GM18498 (cell line): ENCODE measurements at regions not wholly inside any gene's neighbourhood (a gene's known extent, or its start where the extent isn't known, plus 50 kb on each side); places are given as distances from the start of the nearest gene placed in this dataset.
"Not testable (repeated sequence)": the region's sequence is repeated elsewhere in the genome, so short reads cannot be mapped to it uniquely, and the experiment has no call there.

ENCODE experiments used
- ATAC-seq: cut with Tn5 transposase; IDR thresholded peaks from one replicate; pipeline ENCODE4 v1.9.1; 2021; ENCODE audit warnings: mild to moderate bottlenecking, moderate library complexity; ENCODE audit not compliant: unreplicated experiment

DNA sequence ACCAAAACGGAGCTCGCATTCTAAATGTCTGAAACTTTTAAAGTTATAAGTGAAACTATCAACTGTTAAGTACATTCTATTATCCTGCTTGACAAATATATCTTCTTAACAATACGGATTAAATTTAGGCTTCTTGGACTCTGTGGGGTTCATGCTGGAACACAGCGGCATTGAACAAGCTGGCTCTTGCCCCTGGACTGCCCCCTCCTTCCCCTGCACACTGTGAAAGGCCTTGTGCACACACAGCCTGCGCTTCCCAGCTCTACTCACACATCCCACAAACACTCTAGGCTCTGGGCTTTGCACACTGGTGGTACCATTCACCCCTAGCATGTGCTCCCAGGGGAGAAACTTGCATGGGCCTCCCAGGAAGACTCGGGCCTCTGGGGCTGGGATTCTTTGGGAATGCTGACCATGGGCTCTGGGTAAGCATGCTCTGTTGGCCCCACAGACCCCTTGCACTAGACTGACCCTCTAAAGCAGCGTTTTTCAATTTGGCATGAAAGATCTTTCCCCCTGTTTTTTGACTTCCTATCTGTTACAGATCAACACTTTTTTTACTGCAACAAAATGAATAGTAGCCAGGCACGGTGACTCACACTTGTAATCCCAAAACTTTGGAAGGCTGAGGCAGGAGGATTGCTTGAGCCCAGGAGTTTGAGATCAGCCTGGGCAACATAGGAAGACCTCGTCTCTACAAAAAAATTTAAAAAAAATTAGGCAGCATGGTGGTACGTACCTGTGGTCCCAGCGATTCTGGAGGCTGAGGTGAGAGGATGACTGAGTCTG is 96.2 kb upstream of the CPM start:
- ATAC-seq, result no peak

DNA sequence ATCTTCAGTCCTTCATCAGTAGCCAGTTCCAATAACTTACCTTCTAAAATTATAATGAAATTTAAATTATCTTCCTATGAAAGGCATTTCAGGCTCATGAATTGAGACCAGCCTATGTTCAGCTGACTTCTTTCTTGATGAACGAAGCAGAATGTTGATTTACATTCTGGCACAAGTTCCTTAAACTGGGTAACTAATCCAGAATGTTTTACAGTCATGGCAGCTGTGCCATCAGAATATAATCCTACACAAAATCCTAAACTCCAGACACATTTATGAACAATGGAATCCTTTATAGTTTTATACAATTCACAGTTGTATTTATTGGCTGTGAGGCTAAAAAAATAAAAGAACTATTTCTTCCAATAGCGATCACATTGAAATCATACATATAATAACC is 97.3 kb upstream of the CPM start:
- no peak for ATAC-seq

DNA sequence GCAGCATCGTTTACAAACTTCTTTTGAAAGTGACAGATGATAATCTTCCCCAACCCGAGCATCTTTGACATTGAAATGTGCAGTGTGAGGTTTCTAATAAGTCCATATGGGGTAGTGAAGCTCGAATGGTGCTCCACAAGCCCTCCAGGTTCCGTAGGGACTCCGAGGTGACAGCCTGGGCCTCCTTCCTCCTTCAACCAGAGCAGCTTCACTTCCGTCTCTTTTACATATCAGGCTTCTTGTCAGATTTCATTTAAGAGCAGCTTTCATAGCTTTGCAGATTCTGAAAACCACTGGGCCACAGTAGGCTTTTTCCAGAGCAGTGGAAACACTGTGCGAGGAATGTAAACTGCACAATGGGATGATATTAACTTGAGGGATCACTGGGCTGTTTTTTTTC is 103.6 kb upstream of the CPM start:
- no peak for ATAC-seq

DNA sequence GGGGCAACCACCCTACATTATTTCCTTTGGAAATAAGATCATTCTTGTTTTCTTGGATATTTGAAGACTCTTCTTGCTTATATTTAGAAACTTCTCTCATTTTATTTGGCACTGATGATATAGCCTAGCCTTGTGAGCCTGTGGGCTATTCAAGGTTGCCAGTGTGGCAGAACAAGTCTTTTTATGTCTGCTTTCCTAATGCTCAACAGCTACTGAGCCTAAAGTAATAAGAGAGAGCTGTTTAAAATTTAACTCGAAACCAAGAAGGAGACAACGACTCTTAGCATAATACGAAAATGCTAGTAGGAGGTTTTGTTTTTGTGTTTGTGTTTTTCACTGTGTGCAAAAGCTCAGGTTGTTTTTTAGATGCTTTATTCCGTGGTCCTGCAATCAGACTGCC is 104.0 kb upstream of the CPM start:
- no peak for ATAC-seq

DNA sequence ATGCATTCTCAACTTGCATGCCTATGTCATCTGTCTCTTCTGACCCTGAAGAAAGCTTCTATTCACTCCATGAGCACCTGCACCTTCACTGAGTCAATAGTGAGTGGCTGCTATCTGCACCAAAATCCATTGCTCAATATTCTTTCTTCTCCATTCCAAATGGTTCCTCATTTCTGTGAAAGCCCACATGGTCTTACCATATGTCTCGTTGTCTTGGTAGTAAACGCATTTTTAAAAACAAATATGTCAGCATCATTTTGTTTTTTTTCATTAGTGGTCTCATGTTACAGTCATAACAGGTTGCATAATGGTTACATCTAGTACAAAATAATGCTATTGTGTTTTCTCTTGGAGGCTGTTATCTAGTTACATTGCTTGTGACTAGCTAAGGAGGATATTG is 106.9 kb upstream of the CPM start:
- no peak for ATAC-seq

DNA sequence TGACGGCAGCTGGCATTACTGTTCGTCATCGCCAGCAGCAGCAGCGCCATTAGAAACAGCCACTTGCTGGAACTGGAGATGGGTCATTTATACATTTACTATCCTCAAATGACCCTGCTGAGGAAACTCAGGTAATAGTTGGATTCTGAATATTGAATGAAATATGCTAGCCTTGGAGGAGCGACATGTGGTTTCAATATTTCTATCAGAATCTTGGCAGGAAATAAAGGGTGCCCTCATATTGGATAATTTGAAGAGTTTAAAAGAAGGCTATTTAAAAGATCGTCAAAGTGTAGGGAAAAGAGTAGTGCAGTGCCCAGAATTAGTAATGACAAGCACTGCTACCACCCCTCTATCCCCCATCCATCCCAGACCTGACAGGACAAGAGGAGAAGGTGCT is 109.6 kb upstream of the CPM start:
- no peak for ATAC-seq

DNA sequence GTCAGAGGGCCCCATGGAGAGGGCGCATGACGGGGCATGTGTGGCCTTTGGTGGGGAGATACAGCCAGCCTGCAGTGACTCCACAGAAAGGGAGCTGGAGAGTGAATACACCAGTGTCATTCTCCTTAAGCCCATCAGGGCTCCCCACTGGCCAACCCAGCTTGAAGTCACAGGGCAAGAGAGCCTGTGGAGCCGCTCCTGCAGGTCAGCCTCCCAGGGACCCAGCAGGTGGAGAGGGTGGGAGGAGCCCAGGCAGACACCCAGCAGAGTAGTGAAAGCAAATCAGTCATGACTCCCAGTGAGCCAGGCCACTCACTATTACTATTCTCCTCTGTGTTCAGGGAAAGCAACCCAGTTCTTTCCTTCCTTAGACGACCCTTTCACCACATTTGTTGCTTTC is 110.0 kb upstream of the CPM start:
- no peak for ATAC-seq

DNA sequence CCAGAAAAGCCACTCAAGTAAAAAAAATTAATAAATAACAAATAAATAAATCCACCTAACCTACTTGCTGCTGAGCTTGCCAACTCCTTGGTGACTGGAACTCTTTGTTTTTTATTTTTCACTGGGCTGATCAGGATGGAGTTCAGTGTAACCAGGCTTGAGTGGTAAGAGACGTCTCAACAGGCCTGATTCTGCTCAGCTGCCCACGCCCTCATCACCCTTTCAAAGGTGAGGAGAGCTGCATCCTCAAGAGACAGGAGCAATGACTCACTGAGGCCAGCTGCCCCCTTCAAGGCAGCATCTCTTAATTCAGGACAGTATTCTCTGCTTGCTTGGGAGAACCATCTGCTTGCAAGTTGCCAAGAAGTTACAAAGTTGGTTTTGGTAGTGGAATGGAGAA is 111.9 kb upstream of the CPM start:
- ATAC-seq, result no peak

DNA sequence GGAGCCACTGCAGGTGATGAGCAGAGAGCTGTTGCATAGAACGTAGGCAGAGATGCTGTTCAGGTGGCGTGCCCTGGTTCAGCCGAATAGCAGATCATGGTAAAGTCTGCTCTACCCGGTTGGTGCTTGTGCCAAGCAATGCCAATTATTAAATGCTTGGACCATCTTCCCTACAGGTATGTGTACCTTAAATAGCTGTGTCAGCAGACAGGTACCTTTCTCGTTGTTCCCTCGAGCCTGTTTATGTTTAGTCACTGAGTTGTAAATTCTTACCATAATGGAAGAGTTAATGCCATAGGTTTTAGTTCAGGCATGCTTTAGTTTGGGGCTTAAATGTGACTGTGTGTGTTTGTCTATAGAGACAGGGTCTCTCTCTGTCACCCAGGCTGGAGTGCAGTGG is 112.5 kb upstream of the CPM start:
- ATAC-seq, result no peak

DNA sequence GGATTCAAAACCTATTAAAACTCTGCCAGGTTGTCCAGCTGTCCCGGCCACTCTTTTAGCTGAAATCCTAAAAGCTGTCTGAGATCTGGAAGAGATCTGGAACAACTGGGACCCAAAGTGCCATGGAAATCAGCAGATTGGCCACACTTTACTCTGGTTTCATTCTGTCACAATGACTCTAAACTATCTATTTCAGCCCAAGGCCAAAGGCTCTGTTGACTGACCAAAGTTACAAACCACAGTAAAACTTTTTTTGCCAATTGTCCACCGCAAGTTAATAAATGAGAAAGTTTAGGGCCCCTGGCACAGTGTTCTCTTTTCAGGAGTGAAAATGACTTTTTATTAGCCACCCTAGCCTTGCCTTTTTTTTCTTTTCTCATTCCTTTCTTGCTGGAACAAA is 113.4 kb upstream of the CPM start:
- ATAC-seq, result no peak

DNA sequence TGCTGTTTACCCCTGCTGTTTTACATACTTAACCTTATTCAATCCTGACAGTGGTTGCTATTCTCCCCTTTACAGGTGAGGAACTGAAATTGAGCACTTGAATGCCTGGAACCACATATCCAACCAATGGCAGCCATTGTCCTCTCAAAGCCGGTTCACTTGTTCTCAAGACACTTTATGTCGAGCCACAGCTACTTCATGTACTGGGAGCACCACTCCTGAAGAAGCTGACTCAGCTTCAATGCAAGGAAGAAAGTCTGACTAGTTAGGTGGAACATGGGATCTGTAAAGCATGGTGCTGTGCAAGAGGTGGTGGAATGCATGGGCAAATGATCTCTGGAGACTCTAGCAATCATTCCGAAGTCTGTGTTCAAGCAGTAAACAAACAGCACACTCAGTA is 113.9 kb upstream of the CPM start:
- no peak for ATAC-seq

DNA sequence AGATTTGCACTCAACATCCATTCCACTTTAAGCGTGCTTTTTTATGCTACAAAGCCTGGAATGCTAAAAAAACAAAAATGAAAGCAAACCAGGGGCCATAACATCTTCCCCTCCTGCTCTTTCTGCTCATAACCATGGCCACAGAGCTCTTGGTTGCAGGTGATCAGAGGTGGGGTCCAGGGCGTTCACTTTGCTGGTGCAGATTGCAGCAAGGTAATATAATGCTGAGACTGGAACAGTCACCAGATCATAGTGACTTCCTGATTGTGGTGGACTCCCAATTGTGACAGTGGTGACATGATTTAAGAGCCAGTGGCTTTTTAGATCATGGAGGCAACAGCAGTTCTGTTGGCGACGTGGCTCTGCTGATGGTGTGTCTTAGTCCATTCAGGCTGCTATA is 115.0 kb upstream of the CPM start:
- ATAC-seq, result no peak

DNA sequence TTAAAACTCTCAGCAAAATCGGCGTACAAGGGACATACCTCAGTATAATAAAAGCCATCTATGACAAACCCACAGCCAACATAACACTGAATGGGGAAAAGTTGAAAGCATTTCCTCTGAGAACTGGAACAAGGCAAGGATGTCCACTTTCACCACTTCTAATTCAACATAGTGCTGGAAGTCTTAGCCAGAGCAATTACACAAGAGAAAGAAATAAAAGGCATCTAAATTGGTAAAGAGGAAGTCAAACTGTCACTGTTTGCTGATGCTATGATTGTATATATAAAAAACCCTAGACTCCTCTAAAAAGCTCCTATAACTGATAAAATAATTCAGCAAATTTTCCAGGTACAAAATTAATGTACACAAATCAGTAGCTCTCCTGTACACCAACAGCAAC is 116.9 kb upstream of the CPM start:
- ATAC-seq, result not testable (repeated sequence)

DNA sequence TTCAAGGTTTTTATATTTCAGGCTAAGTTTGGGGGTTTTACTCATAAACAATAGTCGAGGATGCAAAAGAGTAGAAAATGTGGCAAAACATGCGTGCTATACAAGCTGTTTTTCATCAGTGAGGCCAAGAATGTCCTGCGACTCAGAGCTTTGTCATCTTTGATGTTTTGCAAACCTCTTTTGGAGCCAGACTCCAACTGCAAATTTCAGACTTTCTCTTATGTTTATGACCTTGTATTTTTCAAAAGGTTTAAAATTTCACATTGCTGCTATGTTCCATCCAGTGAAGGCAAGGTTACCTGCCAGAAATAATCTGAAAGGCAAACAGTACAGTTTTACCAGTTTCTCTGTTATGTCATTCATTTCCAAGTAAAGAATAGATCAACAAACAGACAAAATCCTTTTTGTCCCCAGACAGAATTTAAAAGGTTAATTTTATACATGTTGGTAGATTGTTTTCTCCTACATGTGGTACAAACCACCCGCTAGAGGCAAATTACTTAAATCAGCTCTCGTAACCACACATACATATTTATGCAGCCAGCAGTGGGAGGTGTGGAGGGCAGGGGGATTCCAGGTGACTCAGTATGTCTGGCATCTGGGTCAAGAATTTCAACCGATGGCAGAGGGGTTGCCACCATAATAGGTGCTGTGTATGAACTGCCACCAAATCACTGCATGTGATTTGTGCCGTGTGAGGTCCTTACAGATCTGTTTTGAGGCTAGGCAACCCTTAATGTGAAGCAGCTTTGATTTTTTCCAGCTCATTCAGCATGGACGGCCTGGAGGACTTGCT is 119.8 kb upstream of the CPM start:
- peak; percentile 66 for ATAC-seq

DNA sequence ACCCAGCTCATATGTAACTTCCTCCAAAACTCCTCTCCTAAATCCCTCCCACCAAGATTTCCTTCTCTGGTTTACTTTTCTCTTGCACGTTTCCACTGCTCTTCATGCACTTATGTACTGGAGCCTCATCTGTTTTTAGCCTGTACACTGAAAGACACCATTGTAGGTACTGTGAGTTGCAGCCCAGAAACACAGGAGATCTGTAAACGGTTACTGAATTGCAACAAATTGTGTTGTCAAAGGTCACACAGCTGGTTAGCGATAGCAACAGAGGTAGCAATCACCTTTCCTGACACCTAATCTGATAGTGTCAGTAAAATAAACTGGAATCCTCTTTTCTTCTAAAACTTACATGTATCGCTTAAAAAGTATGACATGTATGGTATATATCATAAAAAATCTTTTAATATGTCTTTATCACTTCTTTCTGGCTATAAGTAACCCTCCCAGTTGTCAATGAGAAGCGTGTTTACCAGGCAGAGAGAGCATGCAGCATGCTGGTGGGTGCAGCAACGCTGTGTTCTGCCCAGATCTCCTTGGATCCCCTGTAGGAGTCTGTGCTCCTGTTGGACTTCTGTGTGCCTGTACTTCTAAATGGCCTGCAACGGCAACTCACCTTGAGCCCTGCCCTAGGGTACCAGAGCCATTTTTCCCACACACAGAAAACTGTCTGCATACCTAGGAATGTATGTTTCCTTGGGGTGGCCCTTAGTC is 121.5 kb upstream of the CPM start:
- ATAC-seq, result no peak

DNA sequence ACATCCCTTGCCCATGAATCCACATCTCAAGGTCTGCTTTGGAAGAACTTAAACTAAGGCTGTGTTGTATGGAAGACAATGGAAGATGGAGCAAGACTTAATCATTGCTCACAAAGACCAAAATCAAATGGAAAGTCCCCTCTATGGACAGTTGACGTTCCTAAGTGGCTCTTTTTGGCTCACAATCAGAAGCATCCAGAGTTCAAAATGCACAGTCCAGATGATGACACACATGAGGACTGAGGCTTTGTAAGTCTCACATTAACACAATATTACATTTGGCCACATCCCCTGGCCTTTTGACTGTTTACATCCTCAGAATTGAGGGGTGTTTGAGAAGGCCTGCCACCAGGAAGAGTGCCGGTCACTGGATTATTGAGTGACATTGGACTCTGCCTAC is 122.3 kb upstream of the CPM start:
- no peak for ATAC-seq

DNA sequence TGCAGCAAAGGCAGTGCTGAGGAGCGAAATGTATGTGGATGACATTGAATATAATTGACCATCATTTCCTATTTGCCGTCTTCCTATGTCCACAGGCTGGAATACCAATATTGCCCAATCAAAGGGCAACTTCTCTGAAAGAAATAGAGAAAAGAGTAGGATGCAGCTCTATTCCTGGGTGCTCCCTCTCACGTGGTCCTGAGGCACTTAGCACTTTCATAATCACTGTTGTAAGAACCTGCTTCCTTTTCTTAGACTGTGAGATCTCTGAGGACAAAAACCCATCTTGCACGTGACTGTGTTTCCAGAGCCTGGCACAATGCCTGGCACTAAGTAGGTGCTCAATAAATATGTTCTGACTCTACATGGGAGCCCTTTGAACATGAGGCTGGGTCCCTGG is 122.7 kb upstream of the CPM start:
- ATAC-seq, result no peak

DNA sequence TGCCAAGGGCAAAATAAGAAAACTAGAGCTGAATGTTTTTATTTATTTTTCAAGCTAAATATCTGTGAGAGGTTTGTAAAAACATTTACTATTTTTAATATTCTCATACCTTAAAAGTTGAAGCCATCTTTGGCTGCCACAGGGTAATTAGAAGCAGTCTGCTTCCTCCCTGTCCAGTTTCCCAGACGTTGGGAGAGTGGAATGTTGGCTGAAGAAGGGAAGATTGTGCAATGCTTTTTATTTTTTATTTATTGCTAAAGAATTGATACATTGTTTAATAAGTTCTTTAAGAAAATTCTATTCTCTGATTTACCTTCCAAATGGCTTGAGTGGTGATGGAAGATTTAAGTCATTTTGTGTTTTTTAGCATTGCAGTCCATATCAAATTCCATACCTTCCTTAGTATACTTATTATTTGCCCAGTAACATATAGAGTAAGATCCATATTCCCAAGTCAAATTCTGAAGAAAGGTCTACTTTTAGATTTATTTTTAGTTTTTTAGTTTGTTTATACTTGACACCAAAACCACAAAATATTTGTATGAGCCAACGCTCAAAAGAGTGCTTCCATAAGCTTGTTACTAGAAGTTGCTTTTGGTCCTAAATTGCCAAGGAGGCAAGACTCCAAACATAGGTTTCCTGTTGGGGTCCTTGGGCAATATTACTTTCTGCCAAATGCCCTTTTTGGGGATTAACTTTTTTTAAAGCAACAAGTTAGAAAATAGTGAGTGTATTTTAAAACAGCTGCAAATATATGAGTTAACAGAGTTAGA is 124.0 kb upstream of the CPM start:
- ATAC-seq, result no peak

DNA sequence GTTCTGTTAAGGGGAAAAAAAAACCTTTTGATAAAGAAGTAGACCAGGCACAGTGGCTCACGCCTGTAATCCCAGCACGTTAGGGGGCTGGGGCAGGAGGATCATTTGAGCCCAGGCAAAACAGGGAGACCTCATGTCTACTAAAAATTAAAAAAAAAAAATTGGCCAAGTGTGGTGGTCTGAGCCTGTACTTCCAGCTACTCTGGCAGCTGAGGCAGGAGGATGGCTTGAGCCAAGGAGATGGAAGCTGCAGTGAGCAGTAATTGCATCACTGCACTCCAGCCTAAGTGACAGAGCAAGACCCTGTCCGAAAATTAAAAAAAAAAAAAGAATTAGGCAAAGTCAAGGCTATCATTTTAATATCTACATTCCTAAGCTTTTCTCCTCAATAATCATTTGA is 124.8 kb upstream of the CPM start:
- ATAC-seq, result no peak

DNA sequence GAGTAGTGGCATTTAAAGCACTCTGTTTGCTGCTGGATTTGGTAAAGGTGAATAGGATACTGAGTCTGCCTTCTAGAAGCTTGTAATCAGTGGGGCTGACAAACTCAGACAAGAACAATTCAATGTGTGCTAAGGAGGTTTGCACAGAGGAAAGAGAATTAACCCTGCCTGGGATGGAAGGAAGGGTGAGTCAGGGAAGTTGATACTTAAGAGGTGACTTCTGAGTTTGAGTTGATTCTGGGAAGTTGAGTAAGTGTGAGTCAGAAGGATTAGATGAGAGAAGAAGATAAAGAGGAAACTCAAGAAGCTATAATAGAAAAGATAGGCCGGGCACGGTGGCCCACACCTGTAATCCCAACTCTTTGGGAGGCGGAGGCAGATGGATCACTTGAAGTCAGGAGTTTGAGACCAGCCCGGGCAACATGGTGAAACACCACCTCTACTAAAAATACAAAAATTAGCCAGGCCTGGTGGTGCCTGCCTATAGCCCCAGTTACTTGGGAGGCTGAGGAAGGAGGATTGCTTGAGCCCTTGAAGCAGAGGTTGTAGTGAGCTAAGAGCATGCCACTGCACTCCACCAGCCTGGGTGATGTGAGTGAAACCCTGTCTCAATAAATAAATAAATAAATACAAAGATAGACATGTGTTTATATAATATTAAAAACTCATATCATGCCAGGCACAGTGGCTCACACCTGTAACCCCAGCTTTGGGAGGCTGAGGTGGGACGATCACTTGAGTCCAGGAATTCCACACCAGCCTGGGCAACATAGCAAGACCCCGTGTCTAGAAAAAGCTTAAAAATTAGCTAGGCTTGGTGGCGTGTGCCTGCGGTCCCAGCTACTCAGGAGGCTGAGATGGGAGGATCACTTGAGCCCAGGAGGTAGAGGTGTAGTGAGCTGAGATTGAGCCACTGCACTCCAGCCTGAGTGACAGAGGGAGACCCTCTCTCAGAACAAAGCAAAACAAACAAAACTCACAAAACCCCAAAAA is 126.8 kb upstream of the CPM start:
- no peak for ATAC-seq
